ENCODE measurements at regions not wholly inside any gene's neighbourhood (a gene's known extent, or its start where the extent isn't known, plus 50 kb on each side); places are given as distances from the start of the nearest gene placed in this dataset.

DNA sequence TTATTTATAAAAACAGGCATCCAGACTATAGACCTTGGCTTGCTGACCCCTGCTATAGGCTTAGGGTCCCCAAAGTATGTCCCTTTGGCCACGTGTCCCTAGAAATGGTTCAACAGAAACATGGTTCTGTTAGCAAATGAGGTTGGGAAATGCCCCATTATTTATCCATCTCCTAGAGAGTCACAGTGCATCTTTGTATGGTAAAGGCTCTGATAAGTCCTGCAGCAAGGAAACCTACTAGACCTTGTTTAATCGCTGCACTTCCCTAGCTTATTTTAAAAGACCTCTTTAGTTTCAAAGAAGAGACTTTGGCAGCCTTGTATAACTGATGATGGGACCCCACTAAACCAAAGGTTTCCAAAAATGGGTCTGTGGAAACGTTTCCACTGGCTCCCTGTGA lies 471.5 kb downstream of the MED13L start:
- TF ChIP-seq, protein P1, sequence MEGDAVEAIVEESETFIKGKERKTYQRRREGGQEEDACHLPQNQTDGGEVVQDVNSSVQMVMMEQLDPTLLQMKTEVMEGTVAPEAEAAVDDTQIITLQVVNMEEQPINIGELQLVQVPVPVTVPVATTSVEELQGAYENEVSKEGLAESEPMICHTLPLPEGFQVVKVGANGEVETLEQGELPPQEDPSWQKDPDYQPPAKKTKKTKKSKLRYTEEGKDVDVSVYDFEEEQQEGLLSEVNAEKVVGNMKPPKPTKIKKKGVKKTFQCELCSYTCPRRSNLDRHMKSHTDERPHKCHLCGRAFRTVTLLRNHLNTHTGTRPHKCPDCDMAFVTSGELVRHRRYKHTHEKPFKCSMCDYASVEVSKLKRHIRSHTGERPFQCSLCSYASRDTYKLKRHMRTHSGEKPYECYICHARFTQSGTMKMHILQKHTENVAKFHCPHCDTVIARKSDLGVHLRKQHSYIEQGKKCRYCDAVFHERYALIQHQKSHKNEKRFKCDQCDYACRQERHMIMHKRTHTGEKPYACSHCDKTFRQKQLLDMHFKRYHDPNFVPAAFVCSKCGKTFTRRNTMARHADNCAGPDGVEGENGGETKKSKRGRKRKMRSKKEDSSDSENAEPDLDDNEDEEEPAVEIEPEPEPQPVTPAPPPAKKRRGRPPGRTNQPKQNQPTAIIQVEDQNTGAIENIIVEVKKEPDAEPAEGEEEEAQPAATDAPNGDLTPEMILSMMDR (IDR thresholded peaks at IDR 0.05; ENCODE audit: low read depth, low read length): no peak
- H3K27ac ChIP-seq: no peak overlapping the region
- no peaks in the 10 kb centered on the region for H3K4me1 ChIP-seq (ENCODE audit: low read depth)
- H3K27me3 ChIP-seq: no peaks in the 10 kb centered on the region
- H3K4me3 ChIP-seq: no peak overlapping the region
- no peaks in the 10 kb centered on the region for H3K9me3 ChIP-seq (ENCODE audit: low read depth)
- DNase-seq (ENCODE audit: low read depth in 1 of 2, low spot score in 1 of 2): no peak
- H3K36me3 ChIP-seq: no peaks in the 10 kb centered on the region

DNA sequence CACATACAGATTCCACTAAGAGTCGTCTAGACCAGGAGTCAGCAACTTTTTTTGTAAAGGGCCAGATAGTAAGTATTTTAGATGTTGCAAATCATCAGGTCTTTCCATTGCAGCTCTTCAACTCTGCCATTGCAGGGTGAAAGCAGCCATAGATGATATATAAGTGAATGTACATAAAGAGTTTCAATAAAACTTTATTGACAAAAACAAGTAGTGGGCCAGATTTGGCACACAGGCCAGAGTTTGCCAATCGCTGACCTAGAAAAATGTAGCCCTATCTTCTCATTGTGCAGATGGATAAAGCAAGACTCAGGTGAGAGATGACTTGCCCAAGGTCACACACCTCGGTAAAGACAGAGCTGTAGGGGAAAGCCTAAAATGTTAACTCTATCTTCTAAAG lies 474.7 kb downstream of the MED13L start:
- H3K27ac ChIP-seq: no peak overlapping the region
- no peak overlapping the region for H3K4me3 ChIP-seq
- DNase-seq (ENCODE audit: low read depth in 1 of 2, low spot score in 1 of 2): no peak
- H3K4me1 ChIP-seq (ENCODE audit: low read depth): no peaks in the 10 kb centered on the region
- no peaks in the 10 kb centered on the region for H3K27me3 ChIP-seq
- TF ChIP-seq, protein P1 (IDR thresholded peaks at IDR 0.05; ENCODE audit: low read depth, low read length): no peak
- no peaks in the 10 kb centered on the region for H3K36me3 ChIP-seq
- H3K9me3 ChIP-seq (ENCODE audit: low read depth): no peaks in the 10 kb centered on the region

DNA sequence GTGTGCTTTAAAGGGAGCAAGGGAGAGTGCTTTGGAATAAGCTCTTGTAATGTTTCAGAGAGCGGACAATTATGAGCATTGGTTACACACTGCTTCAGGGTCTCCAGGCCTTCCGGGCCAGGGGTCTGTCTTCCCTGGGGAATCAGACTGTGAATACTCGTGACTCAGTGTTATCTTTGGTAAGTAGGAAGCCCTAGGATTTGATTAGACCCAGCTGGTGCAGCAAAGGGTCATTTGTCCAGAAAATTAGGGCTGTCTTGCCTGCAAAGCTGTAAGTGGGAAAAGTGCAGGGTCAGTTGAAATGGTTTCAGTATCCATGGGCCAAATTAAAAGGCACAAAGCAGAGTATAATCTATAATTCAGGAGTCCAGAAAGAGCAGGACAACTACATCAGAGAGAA lies 475.6 kb downstream of the MED13L start:
- Histone ChIP-seq H3K27ac (no peak overlapping the region), H3K9me3 (ENCODE audit: low read depth) (no peaks in the 10 kb centered on the region), H3K27me3 (no peaks in the 10 kb centered on the region), H3K4me3 (no peak overlapping the region), H3K4me1 (ENCODE audit: low read depth) (no peaks in the 10 kb centered on the region), H3K36me3 (no peaks in the 10 kb centered on the region)
- DNase-seq (ENCODE audit: low read depth in 1 of 2, low spot score in 1 of 2): no peak
- TF ChIP-seq, protein P1 (IDR thresholded peaks at IDR 0.05; ENCODE audit: low read depth, low read length): no peak

DNA sequence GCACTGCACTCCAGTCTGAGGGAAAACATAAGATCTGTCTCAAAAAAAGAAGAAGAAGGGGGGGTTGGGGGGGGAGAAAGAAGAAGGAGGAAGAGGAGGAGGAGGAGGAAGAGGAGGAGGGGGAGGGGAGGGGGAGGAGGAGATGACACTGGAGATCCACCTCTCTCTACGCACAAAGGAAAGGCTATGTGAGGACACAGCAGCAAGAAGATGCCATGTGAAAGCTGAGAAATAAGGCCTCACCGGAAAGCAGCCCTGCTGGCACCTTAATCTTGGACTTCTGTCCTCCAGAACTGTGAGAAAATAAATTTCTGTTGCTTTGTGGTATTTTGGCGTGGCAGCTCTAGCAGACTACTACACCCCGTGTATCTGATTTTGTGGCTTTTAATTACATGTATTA lies 477.9 kb downstream of the MED13L start:
- TF ChIP-seq, protein P1 (IDR thresholded peaks at IDR 0.05; ENCODE audit: low read depth, low read length): no peak
- H3K4me1 ChIP-seq (ENCODE audit: low read depth): no peaks in the 10 kb centered on the region
- no peak overlapping the region for H3K27ac ChIP-seq
- no peaks in the 10 kb centered on the region for H3K27me3 ChIP-seq
- no peaks in the 10 kb centered on the region for H3K36me3 ChIP-seq
- no peaks in the 10 kb centered on the region for H3K9me3 ChIP-seq (ENCODE audit: low read depth)
- H3K4me3 ChIP-seq: no peak overlapping the region
- DNase-seq (ENCODE audit: low read depth in 1 of 2, low spot score in 1 of 2): no peak

DNA sequence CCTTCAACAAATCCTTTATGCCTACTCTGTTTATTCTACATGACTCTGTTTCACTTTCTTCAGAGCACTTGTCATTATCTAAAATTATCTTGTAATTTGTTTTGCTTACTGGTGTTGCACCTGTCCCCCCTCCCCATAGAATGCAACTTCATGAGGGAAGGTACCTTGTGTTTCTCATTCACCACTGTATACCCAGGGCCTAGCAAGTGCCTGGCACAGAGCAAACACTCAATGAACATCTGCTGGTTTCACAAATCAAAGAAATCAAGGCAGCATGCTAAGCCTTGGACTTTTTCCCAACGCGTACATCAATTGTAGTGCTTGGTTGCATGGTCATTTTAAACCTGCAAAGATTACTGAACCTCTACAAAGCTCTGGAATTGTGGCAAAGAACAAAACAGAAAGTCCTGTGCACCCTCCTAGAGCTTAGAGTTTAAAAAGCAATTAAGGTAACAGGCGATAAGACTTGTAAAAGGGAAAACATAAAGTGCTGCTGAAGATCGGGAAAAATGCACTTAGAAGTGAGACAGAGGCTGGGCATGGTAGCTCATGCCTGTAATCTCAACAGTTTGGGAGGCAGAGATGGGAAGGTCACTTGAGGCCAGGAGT lies 479.1 kb downstream of the MED13L start:
- Histone ChIP-seq H3K4me1 (ENCODE audit: low read depth) (no peaks in the 10 kb centered on the region), H3K27me3 (no peaks in the 10 kb centered on the region), H3K4me3 (no peak overlapping the region), H3K27ac (no peak overlapping the region), H3K9me3 (ENCODE audit: low read depth) (no peaks in the 10 kb centered on the region), H3K36me3 (no peaks in the 10 kb centered on the region)
- TF ChIP-seq, protein P1 (IDR thresholded peaks at IDR 0.05; ENCODE audit: low read depth, low read length): no peak
- no peak for DNase-seq (ENCODE audit: low read depth in 1 of 2, low spot score in 1 of 2)
